Keratinocyte (primary cell): ENCODE measurements at regions not wholly inside any gene's neighbourhood (a gene's known extent, or its start where the extent isn't known, plus 50 kb on each side); places are given as distances from the start of the nearest gene placed in this dataset.

Source experiments
- CTCF ChIP-seq, 3 experiments: IDR thresholded peaks in 1 of 3; conservative IDR thresholded peaks in 1 of 3; optimal IDR thresholded peaks in 1 of 3; 2 replicates in 2 of 3; 3 replicates in 1 of 3; pipeline versions ENCODE3 to v1.5.1; 2011; ENCODE audit warnings: low read length in 3 of 3, mild to moderate bottlenecking in 3 of 3, moderate library complexity in 2 of 3, control low read depth in 1 of 3, inconsistent platforms in 1 of 3; ENCODE audit not compliant: insufficient read depth in 2 of 3; ENCODE audit errors: extremely low read depth in 1 of 3
- EZH2 ChIP-seq: IDR thresholded peaks from one replicate; pipeline ENCODE4 v1.6.1; 2012; ENCODE audit warnings: inconsistent platforms, mild to moderate bottlenecking, low read length, moderate library complexity

GRCh38 chr4:136283977-136284376 is 1248.3 kb downstream of the PCDH18 start:
- no peak for TF ChIP-seq CTCF (optimal IDR thresholded peaks at IDR 0.05 in 1 of 3, IDR thresholded peaks at IDR 0.05 in 1 of 3, conservative IDR thresholded peaks at IDR 0.05 in 1 of 3; ENCODE audit: extremely low read depth in 1 of 3, insufficient read depth in 2 of 3, low read length in 3 of 3)
- no peak for TF ChIP-seq EZH2
